ENCODE measurements at regions not wholly inside any gene's neighbourhood (a gene's known extent, or its start where the extent isn't known, plus 50 kb on each side); places are given as distances from the start of the nearest gene placed in this dataset.

DNA sequence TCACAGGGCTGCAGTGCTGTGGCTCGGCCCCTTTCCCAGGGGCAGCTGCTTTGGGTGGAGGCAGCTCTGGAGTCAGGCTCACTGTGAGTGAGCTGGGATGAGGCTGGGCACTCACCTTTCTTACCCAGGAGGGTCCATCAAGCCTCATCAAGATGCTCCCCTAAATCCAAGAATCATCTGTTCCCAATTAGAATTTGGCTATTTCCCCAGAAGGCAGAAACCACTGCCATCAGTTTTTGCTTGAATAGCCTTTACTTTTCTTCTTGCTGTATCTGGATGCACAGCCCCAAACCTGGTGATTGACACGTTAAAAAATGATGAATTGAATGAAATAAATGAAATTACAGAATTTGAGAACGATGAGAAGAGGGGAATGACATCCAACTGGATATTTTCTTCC, 74.3 kb upstream of the LYZL1 start:
- Histone ChIP-seq H3K4me1 (ENCODE audit: control insufficient read depth in 1 of 2, low read depth in 2 of 2) (no peaks in the 10 kb centered on the region), H3K9me3 (peaks cover 8% of the 10 kb centered on the region), H3K4me3 (no peak overlapping the region), H3K27ac (no peak overlapping the region), H3K36me3 (no peaks in the 10 kb centered on the region), H3K27me3 (replicated peaks; ENCODE audit: insufficient read depth) (no peaks in the 10 kb centered on the region)
- ATAC-seq (ENCODE audit: insufficient number of reproducible peaks, low FRiP score, low read depth) (no peak), DNase-seq (ENCODE audit: low spot score) (no peak)
- TF ChIP-seq, protein P1, sequence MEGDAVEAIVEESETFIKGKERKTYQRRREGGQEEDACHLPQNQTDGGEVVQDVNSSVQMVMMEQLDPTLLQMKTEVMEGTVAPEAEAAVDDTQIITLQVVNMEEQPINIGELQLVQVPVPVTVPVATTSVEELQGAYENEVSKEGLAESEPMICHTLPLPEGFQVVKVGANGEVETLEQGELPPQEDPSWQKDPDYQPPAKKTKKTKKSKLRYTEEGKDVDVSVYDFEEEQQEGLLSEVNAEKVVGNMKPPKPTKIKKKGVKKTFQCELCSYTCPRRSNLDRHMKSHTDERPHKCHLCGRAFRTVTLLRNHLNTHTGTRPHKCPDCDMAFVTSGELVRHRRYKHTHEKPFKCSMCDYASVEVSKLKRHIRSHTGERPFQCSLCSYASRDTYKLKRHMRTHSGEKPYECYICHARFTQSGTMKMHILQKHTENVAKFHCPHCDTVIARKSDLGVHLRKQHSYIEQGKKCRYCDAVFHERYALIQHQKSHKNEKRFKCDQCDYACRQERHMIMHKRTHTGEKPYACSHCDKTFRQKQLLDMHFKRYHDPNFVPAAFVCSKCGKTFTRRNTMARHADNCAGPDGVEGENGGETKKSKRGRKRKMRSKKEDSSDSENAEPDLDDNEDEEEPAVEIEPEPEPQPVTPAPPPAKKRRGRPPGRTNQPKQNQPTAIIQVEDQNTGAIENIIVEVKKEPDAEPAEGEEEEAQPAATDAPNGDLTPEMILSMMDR (IDR thresholded peaks at IDR 0.05), result no peak

DNA sequence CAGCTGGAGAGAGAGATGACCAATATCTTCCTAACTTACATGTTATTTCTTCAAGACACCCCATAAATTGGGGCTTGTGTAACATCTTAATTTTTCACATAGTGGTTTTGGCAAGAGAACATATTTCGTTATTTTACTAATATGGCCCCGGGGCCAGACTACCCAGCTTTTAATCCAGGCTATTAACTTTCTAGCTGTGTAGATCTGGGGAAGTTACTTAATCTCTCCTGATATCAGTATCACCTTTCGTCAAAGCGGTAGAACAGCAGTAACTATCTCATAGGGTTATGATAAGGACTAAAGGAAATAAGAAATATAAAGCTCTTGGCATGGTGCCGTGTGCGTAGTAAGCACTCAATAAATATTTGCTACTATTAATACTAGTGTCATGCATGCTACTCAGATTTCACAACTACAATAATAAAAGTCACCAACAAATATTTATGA, 71.6 kb upstream of the LYZL1 start:
- no peaks in the 10 kb centered on the region for H3K4me1 ChIP-seq (ENCODE audit: control insufficient read depth in 1 of 2, low read depth in 2 of 2)
- H3K36me3 ChIP-seq, result no peaks in the 10 kb centered on the region
- no peak overlapping the region for H3K27ac ChIP-seq
- DNase-seq (ENCODE audit: low spot score) (no peak), ATAC-seq (ENCODE audit: insufficient number of reproducible peaks, low FRiP score, low read depth) (no peak)
- TF ChIP-seq, protein P1 (IDR thresholded peaks at IDR 0.05), result no peak
- H3K27me3 ChIP-seq (replicated peaks; ENCODE audit: insufficient read depth), result no peaks in the 10 kb centered on the region
- H3K4me3 ChIP-seq, result no peak overlapping the region
- H3K9me3 ChIP-seq, result no peaks in the 10 kb centered on the region

DNA sequence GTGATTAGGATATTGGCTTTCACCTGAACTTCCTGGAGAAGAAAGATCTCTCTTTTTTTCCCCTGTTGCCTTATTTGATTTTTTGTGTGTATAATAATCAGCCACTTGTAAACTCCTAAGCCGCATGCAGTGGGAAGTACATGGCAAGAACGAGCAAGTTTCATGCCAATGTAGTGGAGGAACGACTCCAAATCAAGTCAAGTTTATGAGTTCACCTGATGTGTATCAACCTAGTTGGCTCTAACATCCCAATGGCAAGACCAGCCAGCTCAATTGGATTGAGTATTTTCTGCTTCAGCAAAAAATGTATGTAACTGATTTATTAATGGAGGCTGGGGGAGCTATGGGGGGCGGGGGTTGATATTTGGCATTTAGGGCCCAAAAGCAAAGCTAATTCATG, 65.5 kb upstream of the LYZL1 start:
- H3K27me3 ChIP-seq (replicated peaks; ENCODE audit: insufficient read depth), result no peaks in the 10 kb centered on the region
- TF ChIP-seq, protein P1 (IDR thresholded peaks at IDR 0.05), result no peak
- H3K9me3 ChIP-seq, result no peaks in the 10 kb centered on the region
- H3K27ac ChIP-seq, result no peak overlapping the region
- no peaks in the 10 kb centered on the region for H3K36me3 ChIP-seq
- ATAC-seq (ENCODE audit: insufficient number of reproducible peaks, low FRiP score, low read depth) (no peak), DNase-seq (ENCODE audit: low spot score) (no peak)
- no peak overlapping the region for H3K4me3 ChIP-seq
- H3K4me1 ChIP-seq (ENCODE audit: control insufficient read depth in 1 of 2, low read depth in 2 of 2), result no peaks in the 10 kb centered on the region

DNA sequence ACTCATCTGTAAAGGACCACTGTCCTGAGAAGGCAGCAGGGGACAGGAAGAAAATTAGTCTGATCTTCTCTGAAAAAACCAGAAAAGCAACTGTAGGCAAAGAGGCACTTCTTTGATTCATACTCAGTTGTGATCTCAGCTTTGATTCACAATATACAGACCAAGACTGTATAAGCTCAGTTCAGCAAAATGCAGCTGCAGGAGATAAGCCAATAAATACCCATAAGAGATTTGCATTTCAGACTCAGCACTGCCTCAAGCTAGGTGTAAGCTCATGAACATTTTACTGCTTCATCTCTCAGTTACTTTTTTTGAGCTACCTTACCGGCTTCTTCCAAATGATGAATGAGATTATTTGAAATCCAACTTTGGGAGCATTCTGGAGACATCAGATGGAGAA, 64.2 kb upstream of the LYZL1 start:
- no peaks in the 10 kb centered on the region for H3K27me3 ChIP-seq (replicated peaks; ENCODE audit: insufficient read depth)
- ATAC-seq (ENCODE audit: insufficient number of reproducible peaks, low FRiP score, low read depth), result no peak
- H3K9me3 ChIP-seq, result no peaks in the 10 kb centered on the region
- H3K27ac ChIP-seq, result no peak overlapping the region
- no peak overlapping the region for H3K4me3 ChIP-seq
- no peak for DNase-seq (ENCODE audit: low spot score)
- H3K4me1 ChIP-seq (ENCODE audit: control insufficient read depth in 1 of 2, low read depth in 2 of 2), result no peaks in the 10 kb centered on the region
- TF ChIP-seq, protein P1 (IDR thresholded peaks at IDR 0.05), result no peak
- H3K36me3 ChIP-seq, result no peaks in the 10 kb centered on the region

DNA sequence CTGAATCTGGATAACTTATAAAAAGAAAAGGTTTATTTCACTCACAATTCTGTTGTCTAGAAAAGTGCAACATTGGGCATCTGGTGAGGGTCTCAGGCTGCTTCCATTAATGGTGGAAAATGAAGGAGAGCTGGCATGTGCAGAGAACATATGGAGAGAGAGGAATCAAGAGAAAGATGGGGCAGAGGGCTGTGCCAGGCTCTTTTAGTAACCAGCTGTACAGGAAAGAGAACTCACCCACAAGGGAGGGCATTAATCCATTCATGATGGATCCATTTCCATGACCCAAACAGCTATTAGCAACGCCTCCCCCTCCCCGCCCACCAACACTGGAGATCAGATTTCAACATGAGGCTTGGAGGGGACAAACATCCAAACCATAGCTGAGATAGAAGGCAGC, 61.7 kb upstream of the LYZL1 start:
- TF ChIP-seq, protein P1 (IDR thresholded peaks at IDR 0.05), result no peak
- H3K36me3 ChIP-seq, result no peaks in the 10 kb centered on the region
- H3K4me3 ChIP-seq, result no peak overlapping the region
- no peaks in the 10 kb centered on the region for H3K9me3 ChIP-seq
- DNase-seq (ENCODE audit: low spot score), result no peak
- no peaks in the 10 kb centered on the region for H3K27me3 ChIP-seq (replicated peaks; ENCODE audit: insufficient read depth)
- no peak for ATAC-seq (ENCODE audit: insufficient number of reproducible peaks, low FRiP score, low read depth)
- no peaks in the 10 kb centered on the region for H3K4me1 ChIP-seq (ENCODE audit: control insufficient read depth in 1 of 2, low read depth in 2 of 2)
- no peak overlapping the region for H3K27ac ChIP-seq

Data from thoracic aorta (tissue), 2 donors.